ENCODE measurements at regions not wholly inside any gene's neighbourhood (a gene's known extent, or its start where the extent isn't known, plus 50 kb on each side); places are given as distances from the start of the nearest gene placed in this dataset.

GRCh38 chr12:116484807-116485206, 74.4 kb upstream of the MAP1LC3B2 start:
- H3K4me2 ChIP-seq: no peak overlapping the region
- no peak overlapping the region for H3K4me3 ChIP-seq
- no peaks in the 10 kb centered on the region for H3K36me3 ChIP-seq (replicated peaks; ENCODE audit: insufficient read depth, low read depth)
- no peaks in the 10 kb centered on the region for H3K27me3 ChIP-seq
- no peaks in the 10 kb centered on the region for H3K9me3 ChIP-seq (ENCODE audit: low read depth)
- 88% methylated on average over 5 of the region's 5 CpGs for WGBS (ENCODE audit: low lambda C conversion rate, missing lambda C conversion rate)
- DNase-seq (ENCODE audit: low spot score): no peak
- H3K9me2 ChIP-seq (replicated peaks; ENCODE audit: insufficient read depth): no peaks in the 10 kb centered on the region
- no peak overlapping the region for H3K27ac ChIP-seq
- no peaks in the 10 kb centered on the region for H3K4me1 ChIP-seq (ENCODE audit: insufficient read depth)
- TF ChIP-seq, protein P1, sequence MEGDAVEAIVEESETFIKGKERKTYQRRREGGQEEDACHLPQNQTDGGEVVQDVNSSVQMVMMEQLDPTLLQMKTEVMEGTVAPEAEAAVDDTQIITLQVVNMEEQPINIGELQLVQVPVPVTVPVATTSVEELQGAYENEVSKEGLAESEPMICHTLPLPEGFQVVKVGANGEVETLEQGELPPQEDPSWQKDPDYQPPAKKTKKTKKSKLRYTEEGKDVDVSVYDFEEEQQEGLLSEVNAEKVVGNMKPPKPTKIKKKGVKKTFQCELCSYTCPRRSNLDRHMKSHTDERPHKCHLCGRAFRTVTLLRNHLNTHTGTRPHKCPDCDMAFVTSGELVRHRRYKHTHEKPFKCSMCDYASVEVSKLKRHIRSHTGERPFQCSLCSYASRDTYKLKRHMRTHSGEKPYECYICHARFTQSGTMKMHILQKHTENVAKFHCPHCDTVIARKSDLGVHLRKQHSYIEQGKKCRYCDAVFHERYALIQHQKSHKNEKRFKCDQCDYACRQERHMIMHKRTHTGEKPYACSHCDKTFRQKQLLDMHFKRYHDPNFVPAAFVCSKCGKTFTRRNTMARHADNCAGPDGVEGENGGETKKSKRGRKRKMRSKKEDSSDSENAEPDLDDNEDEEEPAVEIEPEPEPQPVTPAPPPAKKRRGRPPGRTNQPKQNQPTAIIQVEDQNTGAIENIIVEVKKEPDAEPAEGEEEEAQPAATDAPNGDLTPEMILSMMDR (IDR thresholded peaks at IDR 0.05; ENCODE audit: poor library complexity): no peak
- TF ChIP-seq EZH2 (IDR thresholded peaks at IDR 0.05; ENCODE audit: borderline replicate concordance) (no peak), EZH2phosphoT487 (IDR thresholded peaks at IDR 0.05; ENCODE audit: low read depth, severe bottlenecking, unreplicated experiment) (no peak)
- no peaks in the 10 kb centered on the region for H3K79me2 ChIP-seq
- H4K20me1 ChIP-seq (ENCODE audit: insufficient read depth, poor library complexity, severe bottlenecking): no peaks in the 10 kb centered on the region
- no peak overlapping the region for H2AFZ ChIP-seq

GRCh38 chr12:116489116-116489515, 70.1 kb upstream of the MAP1LC3B2 start:
- no peaks in the 10 kb centered on the region for H3K79me2 ChIP-seq
- DNase-seq (ENCODE audit: low spot score): no peak
- WGBS (ENCODE audit: low lambda C conversion rate, missing lambda C conversion rate): 57% methylated on average over 3 of the region's 3 CpGs
- no peak overlapping the region for H3K27ac ChIP-seq
- H3K4me2 ChIP-seq: no peak overlapping the region
- no peaks in the 10 kb centered on the region for H3K4me1 ChIP-seq (ENCODE audit: insufficient read depth)
- H3K27me3 ChIP-seq: no peaks in the 10 kb centered on the region
- H3K9me2 ChIP-seq (replicated peaks; ENCODE audit: insufficient read depth): no peaks in the 10 kb centered on the region
- H2AFZ ChIP-seq: no peak overlapping the region
- no peaks in the 10 kb centered on the region for H3K9me3 ChIP-seq (ENCODE audit: low read depth)
- H3K36me3 ChIP-seq (replicated peaks; ENCODE audit: insufficient read depth, low read depth): no peaks in the 10 kb centered on the region
- TF ChIP-seq, protein P1 (IDR thresholded peaks at IDR 0.05; ENCODE audit: poor library complexity): no peak
- TF ChIP-seq EZH2 (IDR thresholded peaks at IDR 0.05; ENCODE audit: borderline replicate concordance): no peak
- TF ChIP-seq EZH2phosphoT487 (IDR thresholded peaks at IDR 0.05; ENCODE audit: low read depth, severe bottlenecking, unreplicated experiment): no peak
- no peaks in the 10 kb centered on the region for H4K20me1 ChIP-seq (ENCODE audit: insufficient read depth, poor library complexity, severe bottlenecking)
- no peak overlapping the region for H3K4me3 ChIP-seq

DNA sequence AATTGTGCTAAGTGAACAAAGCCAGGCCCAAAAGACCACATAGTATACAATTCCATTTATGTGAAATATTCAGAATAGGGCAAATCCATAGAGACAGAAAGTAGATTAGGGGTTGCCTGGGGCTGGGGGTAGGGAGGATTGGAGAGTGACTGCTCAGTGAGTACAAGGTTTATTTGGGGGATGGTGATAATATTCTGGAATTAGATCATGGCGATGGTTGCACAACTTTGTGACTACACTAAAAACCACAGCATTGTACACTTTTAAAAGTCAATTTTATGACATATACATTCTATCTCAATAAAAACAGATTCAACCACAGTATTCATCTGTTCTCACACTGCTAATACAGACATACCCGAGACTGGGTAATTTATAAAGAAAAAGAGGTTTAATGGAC, 68.7 kb upstream of the MAP1LC3B2 start:
- H3K4me2 ChIP-seq: no peak overlapping the region
- H3K4me3 ChIP-seq: no peak overlapping the region
- no peak for DNase-seq (ENCODE audit: low spot score)
- H3K9me3 ChIP-seq (ENCODE audit: low read depth): no peaks in the 10 kb centered on the region
- H4K20me1 ChIP-seq (ENCODE audit: insufficient read depth, poor library complexity, severe bottlenecking): no peaks in the 10 kb centered on the region
- H3K27me3 ChIP-seq: no peaks in the 10 kb centered on the region
- no peak overlapping the region for H3K27ac ChIP-seq
- WGBS (ENCODE audit: low lambda C conversion rate, missing lambda C conversion rate): 93% methylated on average over 2 of the region's 2 CpGs
- no peak overlapping the region for H2AFZ ChIP-seq
- no peaks in the 10 kb centered on the region for H3K4me1 ChIP-seq (ENCODE audit: insufficient read depth)
- no peaks in the 10 kb centered on the region for H3K36me3 ChIP-seq (replicated peaks; ENCODE audit: insufficient read depth, low read depth)
- TF ChIP-seq, protein P1 (IDR thresholded peaks at IDR 0.05; ENCODE audit: poor library complexity): no peak
- TF ChIP-seq EZH2 (IDR thresholded peaks at IDR 0.05; ENCODE audit: borderline replicate concordance): no peak
- H3K79me2 ChIP-seq: no peaks in the 10 kb centered on the region
- H3K9me2 ChIP-seq (replicated peaks; ENCODE audit: insufficient read depth): no peaks in the 10 kb centered on the region

All from hepatocyte (in vitro differentiated cells).